Mucosa of gallbladder (tissue), 1 donor: ENCODE measurements at regions not wholly inside any gene's neighbourhood (a gene's known extent, or its start where the extent isn't known, plus 50 kb on each side); places are given as distances from the start of the nearest gene placed in this dataset.
"Not testable (repeated sequence)": the region's sequence is repeated elsewhere in the genome, so short reads cannot be mapped to it uniquely, and the experiment has no call there.

Experiments used
- DNase-seq: peaks from one replicate; pipeline ENCODE4 v3.0.0-alpha.2; 2020; ENCODE audit warnings: low spot score
- donor health status: DM: no; HTN: no; CAD: no.

GRCh38 chr2:226169751-226170581, 629.7 kb downstream of the IRS1 start:
- DNase-seq = no peak

GRCh38 chr2:226168496-226169160, 631.0 kb downstream of the IRS1 start:
- DNase-seq = no peak

- DNase-seq = no peak
These were observed 635.1 kb downstream of the IRS1 start for GRCh38 chr2:226164512-226164911.

GRCh38 chr2:226160617-226161016, 639.0 kb downstream of the IRS1 start:
- DNase-seq = not testable (repeated sequence)

- no peak for DNase-seq
These were observed 639.6 kb downstream of the IRS1 start for GRCh38 chr2:226159875-226160479.

GRCh38 chr2:226158940-226159339, 640.7 kb downstream of the IRS1 start:
- DNase-seq = no peak

GRCh38 chr2:226158229-226158628, 641.4 kb downstream of the IRS1 start:
- DNase-seq = no peak

GRCh38 chr2:226155093-226155875, 644.3 kb downstream of the IRS1 start:
- no peak for DNase-seq

GRCh38 chr2:226154610-226155009, 645.0 kb downstream of the IRS1 start:
- no peak for DNase-seq

- DNase-seq = no peak
These were observed 646.1 kb downstream of the IRS1 start for GRCh38 chr2:226153553-226153952.

GRCh38 chr2:226151157-226151556, 648.5 kb downstream of the IRS1 start:
- peak; percentile 28 for DNase-seq

GRCh38 chr2:226143091-226143490, 656.5 kb downstream of the IRS1 start:
- no peak for DNase-seq

GRCh38 chr2:226142463-226142862, 657.2 kb downstream of the IRS1 start:
- DNase-seq = no peak

- no peak for DNase-seq
These were observed 659.0 kb downstream of the IRS1 start for GRCh38 chr2:226140594-226140993.

- no peak for DNase-seq
These were observed 659.9 kb downstream of the IRS1 start for GRCh38 chr2:226139759-226140158.

GRCh38 chr2:226137201-226137811, 662.3 kb downstream of the IRS1 start:
- DNase-seq = peak; percentile 21

- no peak for DNase-seq
These were observed 662.9 kb downstream of the IRS1 start for GRCh38 chr2:226136739-226137138.

GRCh38 chr2:226135861-226136548, 663.6 kb downstream of the IRS1 start:
- DNase-seq = no peak

GRCh38 chr2:226132323-226133215, 667.1 kb downstream of the IRS1 start:
- DNase-seq = no peak

GRCh38 chr2:226131299-226131784, 668.3 kb downstream of the IRS1 start:
- peak; percentile 57 for DNase-seq
